Spleen (tissue), 7 donors: ENCODE measurements at regions not wholly inside any gene's neighbourhood (a gene's known extent, or its start where the extent isn't known, plus 50 kb on each side); places are given as distances from the start of the nearest gene placed in this dataset.

Experiments used
- CTCF ChIP-seq, 11 experiments: fragments of 200-600 bp in 7 of 11; fragments of 450-650 bp in 4 of 11; sonication (generic) in 4 of 11; IDR thresholded peaks in 8 of 11; conservative IDR thresholded peaks in 3 of 11; 1 replicate in 7 of 11; 2 replicates in 4 of 11; pipeline versions ENCODE4 v1.4.0 to v1.8.0; 2016 to 2021; ENCODE audit warnings: antibody characterized with exemption in 11 of 11, inconsistent platforms in 4 of 11, mild to moderate bottlenecking in 1 of 11
- POLR2A ChIP-seq, 3 donors: fragments of 450-650 bp; IDR thresholded peaks; one replicate each; pipeline ENCODE4 v1.5.1; 2017; ENCODE audit warnings: antibody characterized with exemption in 3 of 3, mild to moderate bottlenecking in 1 of 3
- POLR2AphosphoS5 ChIP-seq, 3 donors: sonication (generic); formaldehyde crosslinking; IDR thresholded peaks; one replicate each; pipeline ENCODE4 v1.5.1; 2017; ENCODE audit warnings: antibody characterized with exemption in 3 of 3
- donor health status: DM: no; HTN: no; CAD: no; lungs with moderate emphysema.
- donor health status: DM: no; HTN: no; CAD: no.
- donor health status: DM: no; HTN: no; CAD: no.

GRCh38 chr1:83077411-83077810 is 921.5 kb downstream of the TTLL7 start:
- TF ChIP-seq CTCF (IDR thresholded peaks at IDR 0.05 in 8 of 11, conservative IDR thresholded peaks at IDR 0.05 in 3 of 11), result no peak
- no peak for TF ChIP-seq POLR2A (IDR thresholded peaks at IDR 0.05)
- TF ChIP-seq POLR2AphosphoS5 (IDR thresholded peaks at IDR 0.05), result no peak
